ENCODE measurements at regions not wholly inside any gene's neighbourhood (a gene's known extent, or its start where the extent isn't known, plus 50 kb on each side); places are given as distances from the start of the nearest gene placed in this dataset.
"Not testable (repeated sequence)": the region's sequence is repeated elsewhere in the genome, so short reads cannot be mapped to it uniquely, and the experiment has no call there.

GRCh38 chr4:189600718-189601435, 339.8 kb upstream of the FRG1 start:
- no peak for DNase-seq (ENCODE audit: low read depth)

GRCh38 chr4:189602827-189603226, 337.8 kb upstream of the FRG1 start:
- DNase-seq (ENCODE audit: low read depth) = not testable (repeated sequence)

- DNase-seq (ENCODE audit: low read depth) = not testable (repeated sequence)
Observed at GRCh38 chr4:189610571-189610970, 330.1 kb upstream of the FRG1 start.

GRCh38 chr4:189613207-189613606, 327.5 kb upstream of the FRG1 start:
- no peak for DNase-seq (ENCODE audit: low read depth)

GRCh38 chr4:189615217-189615663, 325.4 kb upstream of the FRG1 start:
- no peak for DNase-seq (ENCODE audit: low read depth)

- DNase-seq (ENCODE audit: low read depth) = not testable (repeated sequence)
Observed at GRCh38 chr4:189617741-189618140, 322.9 kb upstream of the FRG1 start.

- DNase-seq (ENCODE audit: low read depth) = not testable (repeated sequence)
Observed at GRCh38 chr4:189619441-189620250, 321.0 kb upstream of the FRG1 start.

DNA sequence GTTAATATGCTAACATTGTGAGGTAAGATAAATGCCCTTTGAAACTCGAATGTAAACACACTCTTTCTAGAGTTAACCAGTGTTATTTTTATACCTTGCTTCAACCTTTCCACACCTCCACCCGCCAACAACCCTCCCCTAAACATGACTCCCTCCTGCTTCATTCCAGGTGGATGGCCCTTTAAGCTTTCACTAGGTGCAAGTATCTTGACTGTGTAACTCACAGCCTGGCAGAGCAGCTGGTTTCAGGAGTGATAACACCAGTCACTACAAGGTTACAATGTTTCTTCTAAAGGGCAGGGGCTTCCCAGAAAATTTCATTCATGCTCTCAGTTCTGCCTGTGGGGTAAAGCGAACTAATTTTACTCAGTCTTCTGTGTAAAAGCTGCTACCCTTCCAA, 318.1 kb upstream of the FRG1 start:
- DNase-seq (ENCODE audit: low read depth) = not testable (repeated sequence)

- DNase-seq (ENCODE audit: low read depth) = not testable (repeated sequence)
Observed at GRCh38 chr4:189627041-189627440, 313.6 kb upstream of the FRG1 start.

- DNase-seq (ENCODE audit: low read depth) = not testable (repeated sequence)
Observed at GRCh38 chr4:189629733-189630132, 310.9 kb upstream of the FRG1 start.

GRCh38 chr4:189630913-189631567, 309.6 kb upstream of the FRG1 start:
- DNase-seq (ENCODE audit: low read depth) = not testable (repeated sequence)

DNA sequence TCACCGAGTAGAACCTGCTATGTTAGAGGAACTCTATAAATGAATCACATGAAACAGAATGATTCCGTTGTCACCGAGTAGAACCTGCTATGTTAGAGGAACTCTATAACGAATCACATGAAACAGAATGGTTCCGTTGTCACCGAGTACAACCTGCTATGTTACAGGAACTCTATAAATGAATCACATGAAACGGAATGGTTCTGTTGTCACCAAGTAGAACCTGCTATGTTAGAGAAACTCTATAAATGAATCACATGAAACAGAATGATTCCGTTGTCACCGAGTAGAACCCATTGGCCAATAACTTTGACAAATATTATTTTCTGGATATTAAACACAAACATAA, 309.1 kb upstream of the FRG1 start:
- DNase-seq (ENCODE audit: low read depth) = not testable (repeated sequence)

DNA sequence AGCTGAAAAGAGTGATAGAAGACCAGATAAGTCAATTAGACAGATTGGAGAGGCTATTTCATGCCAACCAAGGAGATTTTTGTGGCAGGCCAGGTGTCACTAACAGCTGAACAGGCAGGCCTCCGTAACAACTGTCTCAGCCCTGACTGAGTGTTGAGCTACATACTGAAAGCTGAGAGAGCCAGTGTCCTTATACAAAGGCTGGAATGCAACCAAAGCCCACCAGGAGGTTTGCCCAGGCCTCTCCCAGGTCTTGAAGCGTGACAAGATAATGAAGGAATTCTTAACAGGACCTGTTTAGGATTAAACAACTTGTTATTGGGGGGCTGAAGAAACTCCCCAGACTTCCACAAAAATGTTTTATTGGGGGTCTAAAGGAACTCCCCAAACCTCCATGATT, 290.2 kb upstream of the FRG1 start:
- not testable (repeated sequence) for DNase-seq (ENCODE audit: low read depth)

- not testable (repeated sequence) for DNase-seq (ENCODE audit: low read depth)
Observed at GRCh38 chr4:189653130-189653653, 287.5 kb upstream of the FRG1 start.

DNA sequence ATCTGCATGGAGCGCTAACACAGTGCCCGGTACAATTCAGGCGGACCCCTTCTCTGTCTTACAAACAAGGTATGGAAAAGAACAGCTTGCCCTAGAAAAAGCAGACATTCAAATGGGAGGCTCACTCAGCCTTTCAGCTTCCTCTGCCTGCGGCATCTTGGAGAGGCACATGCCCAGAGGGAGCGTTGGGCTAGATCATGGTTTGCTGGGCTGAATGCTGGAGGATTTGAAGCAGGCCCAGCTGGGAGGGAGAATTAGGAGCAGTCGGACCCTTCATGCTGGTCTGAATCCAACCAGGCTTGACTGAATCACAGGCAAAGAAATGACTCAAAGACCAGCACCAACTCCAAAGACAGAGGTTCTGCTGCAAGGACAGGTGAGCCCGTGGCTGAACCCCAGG, 286.7 kb upstream of the FRG1 start:
- DNase-seq (ENCODE audit: low read depth) = not testable (repeated sequence)

DNA sequence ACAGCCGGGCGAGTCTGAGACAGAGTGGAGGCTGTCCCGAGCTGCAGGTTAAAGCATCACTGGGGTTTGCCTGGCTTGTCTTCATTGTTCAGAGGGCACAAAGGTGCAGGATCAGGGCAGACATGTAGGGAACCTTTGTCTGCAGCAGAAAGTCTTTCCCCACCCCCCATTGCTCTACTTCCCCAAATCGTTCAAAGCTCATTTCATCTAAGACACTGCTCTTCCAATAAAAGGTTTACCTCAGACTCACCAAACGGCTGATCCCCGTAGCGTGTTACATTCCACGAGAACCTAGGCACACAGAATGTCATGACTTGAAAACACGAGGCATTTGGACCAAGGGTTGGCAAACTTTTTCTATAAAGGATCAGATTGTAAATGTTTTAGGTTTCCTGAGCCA, 286.3 kb upstream of the FRG1 start:
- not testable (repeated sequence) for DNase-seq (ENCODE audit: low read depth)

DNA sequence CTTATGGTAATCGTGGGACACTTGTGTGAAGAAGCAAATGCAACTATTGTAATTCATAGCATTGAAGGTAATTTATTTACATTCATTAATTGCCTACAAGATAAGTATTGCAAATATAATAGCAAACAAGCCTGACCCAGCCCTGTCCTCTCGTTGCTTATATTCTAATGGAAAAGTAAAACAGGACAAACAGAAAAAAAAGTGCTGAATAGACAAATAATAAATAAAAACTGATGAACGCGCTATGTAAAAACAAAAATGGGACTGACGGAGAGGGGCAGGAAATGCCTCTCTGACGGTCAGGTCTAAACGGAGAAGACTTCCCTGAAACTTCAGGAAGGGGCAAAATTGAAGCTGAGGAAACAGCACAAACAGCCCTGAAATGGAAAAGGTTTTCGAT, 284.9 kb upstream of the FRG1 start:
- not testable (repeated sequence) for DNase-seq (ENCODE audit: low read depth)

GRCh38 chr4:189656641-189657040, 284.0 kb upstream of the FRG1 start:
- DNase-seq (ENCODE audit: low read depth) = no peak

GRCh38 chr4:189658259-189658658, 282.4 kb upstream of the FRG1 start:
- not testable (repeated sequence) for DNase-seq (ENCODE audit: low read depth)

- not testable (repeated sequence) for DNase-seq (ENCODE audit: low read depth)
Observed at GRCh38 chr4:189658831-189659230, 281.8 kb upstream of the FRG1 start.

DNA sequence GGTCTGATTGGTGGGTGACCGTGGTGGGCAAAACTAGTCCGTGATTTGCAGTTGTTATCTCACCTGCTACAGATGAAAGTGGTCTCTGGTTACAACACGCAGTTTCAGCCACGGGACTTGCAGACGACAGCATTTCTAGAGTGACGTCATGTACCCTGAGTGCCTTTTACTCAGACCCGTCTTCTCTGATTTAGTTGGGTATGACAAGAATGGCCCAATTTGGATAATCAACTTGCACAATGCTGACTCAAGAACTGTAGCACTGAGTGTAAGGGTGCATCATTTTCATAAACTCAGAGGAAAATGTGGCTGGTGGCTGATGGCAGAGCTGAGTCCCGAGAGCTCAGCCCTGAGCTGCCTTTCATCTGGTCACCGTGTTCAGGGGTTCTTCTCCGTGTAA, 281.4 kb upstream of the FRG1 start:
- DNase-seq (ENCODE audit: low read depth) = no peak

GRCh38 chr4:189660722-189661360, 279.8 kb upstream of the FRG1 start:
- no peak for DNase-seq (ENCODE audit: low read depth)
